ENCODE measurements at regions not wholly inside any gene's neighbourhood (a gene's known extent, or its start where the extent isn't known, plus 50 kb on each side); places are given as distances from the start of the nearest gene placed in this dataset.

GRCh38 chr18:56003720-56004088 lies 415.7 kb upstream of the TCF4 start:
- TF ChIP-seq CTCF (IDR thresholded peaks at IDR 0.05; ENCODE audit: low read length) (no peak), EZH2 (optimal IDR thresholded peaks at IDR 0.05; ENCODE audit: low read depth, low read length) (no peak), EZH2phosphoT487 (IDR thresholded peaks at IDR 0.05; ENCODE audit: low read length) (no peak)

All from MM.1S (cell line).